Fibroblast of pulmonary artery (primary cell): ENCODE measurements at regions not wholly inside any gene's neighbourhood (a gene's known extent, or its start where the extent isn't known, plus 50 kb on each side); places are given as distances from the start of the nearest gene placed in this dataset.

Experiments
- DNase-seq: peaks from one replicate; pipeline ENCODE4 v3.0.0-alpha.2; 2010; ENCODE audit warnings: low read depth
- H3K4me3 ChIP-seq: replicated peaks from 2 replicates; pipeline ENCODE4 v1.5.1; 2011; ENCODE audit warnings: low read depth, mild to moderate bottlenecking, control low read depth, low read length, moderate library complexity
- TF ChIP-seq, protein P1 (sequence below): IDR thresholded peaks from 2 replicates; pipeline ENCODE4 v1.5.1; 2011; ENCODE audit warnings: mild to moderate bottlenecking, control low read depth, low read length, inconsistent platforms; ENCODE audit errors: missing control alignments

DNA sequence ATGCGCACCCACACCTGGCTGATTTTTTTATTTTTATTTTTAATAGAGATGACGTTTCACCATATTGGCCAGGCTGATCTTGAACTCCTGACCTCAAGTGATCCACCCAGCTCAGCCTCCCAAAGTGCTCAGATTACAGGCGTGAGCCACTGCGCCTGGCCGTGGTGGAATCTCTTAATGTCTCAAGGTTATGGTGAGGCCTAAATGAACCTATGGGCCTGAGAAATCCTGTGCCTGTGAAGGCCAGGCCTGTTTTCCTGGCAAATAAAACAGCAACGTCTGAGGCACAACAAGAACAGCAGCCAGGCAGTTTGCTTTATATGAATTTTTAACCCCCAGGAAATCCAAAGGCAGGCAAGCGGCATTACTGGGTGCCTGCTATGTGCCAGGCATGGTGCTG, 297.5 kb upstream of the ZMIZ1 start:
- no peak overlapping the region for H3K4me3 ChIP-seq
- TF ChIP-seq, protein P1, sequence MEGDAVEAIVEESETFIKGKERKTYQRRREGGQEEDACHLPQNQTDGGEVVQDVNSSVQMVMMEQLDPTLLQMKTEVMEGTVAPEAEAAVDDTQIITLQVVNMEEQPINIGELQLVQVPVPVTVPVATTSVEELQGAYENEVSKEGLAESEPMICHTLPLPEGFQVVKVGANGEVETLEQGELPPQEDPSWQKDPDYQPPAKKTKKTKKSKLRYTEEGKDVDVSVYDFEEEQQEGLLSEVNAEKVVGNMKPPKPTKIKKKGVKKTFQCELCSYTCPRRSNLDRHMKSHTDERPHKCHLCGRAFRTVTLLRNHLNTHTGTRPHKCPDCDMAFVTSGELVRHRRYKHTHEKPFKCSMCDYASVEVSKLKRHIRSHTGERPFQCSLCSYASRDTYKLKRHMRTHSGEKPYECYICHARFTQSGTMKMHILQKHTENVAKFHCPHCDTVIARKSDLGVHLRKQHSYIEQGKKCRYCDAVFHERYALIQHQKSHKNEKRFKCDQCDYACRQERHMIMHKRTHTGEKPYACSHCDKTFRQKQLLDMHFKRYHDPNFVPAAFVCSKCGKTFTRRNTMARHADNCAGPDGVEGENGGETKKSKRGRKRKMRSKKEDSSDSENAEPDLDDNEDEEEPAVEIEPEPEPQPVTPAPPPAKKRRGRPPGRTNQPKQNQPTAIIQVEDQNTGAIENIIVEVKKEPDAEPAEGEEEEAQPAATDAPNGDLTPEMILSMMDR: no peak
- DNase-seq: no peak

DNA sequence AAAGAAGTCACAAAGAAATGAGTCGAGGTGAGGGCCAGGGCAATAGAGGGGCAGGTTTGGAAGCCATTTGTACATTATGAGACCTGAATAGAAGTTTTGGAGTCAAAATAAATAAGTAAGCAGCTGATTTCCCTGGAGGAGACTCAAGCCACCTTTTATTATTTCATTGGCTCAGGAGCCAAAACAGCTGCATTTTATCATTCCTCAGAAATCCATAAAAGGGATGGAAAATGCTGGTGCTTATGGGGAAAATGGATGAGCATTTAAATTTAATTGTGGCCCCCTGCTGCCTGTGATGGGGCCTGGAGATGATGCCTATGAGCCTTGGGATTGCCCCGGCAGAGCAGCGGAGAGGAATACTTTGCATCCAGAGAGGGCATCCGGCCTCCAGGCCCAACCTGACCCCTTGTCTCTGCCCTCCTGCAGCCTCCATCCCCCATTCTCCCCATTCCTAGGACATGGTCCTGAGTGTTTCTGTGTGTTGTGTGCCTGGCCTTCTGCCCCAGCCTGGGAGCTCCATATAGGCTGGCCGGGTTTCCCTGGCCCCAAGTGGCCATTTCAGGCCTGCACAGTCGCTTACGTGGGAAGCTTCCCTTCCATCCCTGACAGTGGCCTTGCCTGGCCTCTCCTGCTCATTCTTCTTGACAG, 296.8 kb upstream of the ZMIZ1 start:
- TF ChIP-seq, protein P1: no peak
- no peak overlapping the region for H3K4me3 ChIP-seq
- no peak for DNase-seq

DNA sequence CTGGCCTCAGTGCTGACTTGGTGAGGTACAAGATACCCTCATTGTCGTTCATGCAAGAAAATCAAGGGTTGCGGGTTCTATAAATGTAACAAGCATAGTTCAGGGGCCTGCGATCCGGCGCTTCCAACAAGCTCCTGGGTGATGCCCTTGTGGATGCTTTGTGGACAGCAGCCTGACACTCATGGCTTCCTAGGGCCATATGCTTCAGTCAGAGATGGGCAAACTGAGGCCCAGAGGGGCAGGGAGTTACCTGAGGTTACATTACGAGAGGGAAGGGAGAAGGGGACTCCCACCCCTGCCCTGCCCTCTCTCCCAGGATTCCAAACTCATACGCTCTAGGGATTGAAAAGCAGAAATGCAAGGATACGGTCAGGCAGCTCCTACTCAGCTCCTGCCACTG, 296.3 kb upstream of the ZMIZ1 start:
- TF ChIP-seq, protein P1: no peak
- no peak for DNase-seq
- H3K4me3 ChIP-seq: no peak overlapping the region

DNA sequence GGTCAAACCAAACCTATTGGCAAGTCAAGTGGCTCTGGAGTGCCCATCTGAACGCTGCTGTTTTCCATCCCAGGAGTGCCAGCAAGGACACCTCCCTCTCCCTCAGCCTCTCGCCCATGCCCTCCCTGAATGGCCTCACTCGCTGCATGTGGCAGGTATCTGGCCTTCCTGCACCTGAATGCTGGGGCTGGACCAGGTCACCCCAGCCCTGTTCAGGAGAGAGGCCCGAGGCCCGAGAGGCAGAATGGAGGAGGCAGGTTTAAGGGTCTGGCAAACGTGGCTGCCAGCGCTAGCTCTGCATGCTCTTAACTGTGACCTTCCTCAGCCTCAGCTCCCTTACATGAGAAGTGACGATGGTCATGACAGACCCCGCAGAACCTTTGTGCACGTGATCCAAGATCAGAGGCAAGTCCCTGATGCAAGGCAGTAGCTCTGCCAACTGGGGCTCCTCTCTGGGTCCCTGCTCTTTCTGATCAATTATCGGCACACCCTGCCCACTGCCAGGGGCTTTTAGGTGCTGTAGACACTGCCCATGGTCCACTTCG, 295.7 kb upstream of the ZMIZ1 start:
- H3K4me3 ChIP-seq: no peak overlapping the region
- no peak for DNase-seq
- TF ChIP-seq, protein P1: no peak

DNA sequence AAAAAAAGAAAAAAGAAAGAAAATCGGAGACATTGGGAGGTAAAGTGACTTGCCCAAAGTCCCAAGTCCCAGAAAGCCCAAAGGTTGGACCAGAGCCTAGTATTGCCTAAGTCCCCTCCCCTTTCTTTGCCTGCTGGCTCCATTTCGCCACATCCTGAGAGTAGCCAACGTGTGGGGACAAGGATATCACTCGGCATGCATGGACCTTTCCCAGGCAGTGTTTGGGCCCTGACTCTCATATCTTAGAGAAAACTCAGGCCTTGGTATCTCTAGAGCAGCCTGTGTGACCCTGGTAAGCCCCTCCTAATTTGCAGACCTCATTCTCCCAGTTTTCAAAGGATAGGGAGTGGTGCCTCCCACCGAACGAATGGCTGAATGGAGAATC, 294.2 kb upstream of the ZMIZ1 start:
- TF ChIP-seq, protein P1: no peak
- no peak overlapping the region for H3K4me3 ChIP-seq
- DNase-seq: no peak

DNA sequence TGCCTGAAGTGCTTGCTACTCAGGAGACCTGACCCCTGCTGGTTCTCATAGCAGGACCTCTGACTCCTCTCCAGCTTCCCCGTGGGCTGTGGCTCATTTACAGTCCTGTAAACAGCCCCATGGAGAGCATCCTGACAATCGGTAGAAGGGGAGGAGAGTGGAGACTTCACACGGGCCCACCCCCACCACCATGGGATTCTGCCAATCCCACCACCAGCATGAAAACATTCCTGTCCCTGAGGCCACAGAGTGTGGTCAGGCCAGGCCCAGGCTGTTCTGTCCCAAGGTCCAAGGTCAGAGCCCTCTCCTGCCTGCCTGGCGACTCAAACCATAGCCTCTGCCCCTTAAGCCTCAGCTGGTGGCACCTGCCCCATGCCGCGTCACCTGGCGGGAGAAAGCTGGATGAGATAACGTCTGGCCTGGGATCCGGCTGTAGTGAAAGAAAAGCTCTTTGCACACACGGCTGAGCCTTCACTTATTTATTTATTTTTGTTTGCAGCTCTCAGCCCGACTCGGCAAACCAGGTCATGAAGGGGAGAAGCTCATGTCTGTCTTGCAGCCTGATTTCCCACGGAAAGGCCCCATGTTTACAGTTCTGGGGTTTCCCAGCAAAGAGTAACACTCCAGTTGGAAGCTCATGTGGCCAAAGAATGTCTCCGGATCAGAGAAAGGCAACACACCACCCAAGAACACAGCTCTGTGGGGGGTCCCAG, 293.6 kb upstream of the ZMIZ1 start:
- no peak for DNase-seq
- H3K4me3 ChIP-seq: no peak overlapping the region
- TF ChIP-seq, protein P1: no peak
